Activated T-cell treated with anti-CD3 and anti-CD28 coated beads, Interleukin-2, amount 50 U/mL, for 72 hours (primary cell): ENCODE measurements at regions not wholly inside any gene's neighbourhood (a gene's known extent, or its start where the extent isn't known, plus 50 kb on each side); places are given as distances from the start of the nearest gene placed in this dataset.

Experiments used
- ATAC-seq, 2 donors: fragments of 150-1000 bp; cut with Tn5 transposase; replicated peaks in 1 of 2; 2 replicates each; pipeline ENCODE4 v1.10.0; 2021; ENCODE audit warnings: moderate library complexity in 2 of 2, mild to moderate bottlenecking in 1 of 2
- DNase-seq, 2 donors: peaks; one replicate each; pipeline ENCODE4 v3.0.0; 2021 to 2022; ENCODE audit warnings: mixed read lengths in 1 of 2
- H3K27ac Mint-ChIP-seq: one replicate; pipeline ENCODE4 v1.8.0; 2022; ENCODE audit warnings: mild to moderate bottlenecking, moderate library complexity, mixed read lengths
- H3K27me3 Mint-ChIP-seq: one replicate; pipeline ENCODE4 v1.8.0; 2022; ENCODE audit warnings: low read depth, mixed read lengths
- H3K36me3 Mint-ChIP-seq, 2 donors: one replicate each; pipeline ENCODE4 v1.8.0; 2022; ENCODE audit warnings: mixed read lengths in 2 of 2, mild to moderate bottlenecking in 1 of 2; ENCODE audit not compliant: insufficient read depth in 2 of 2
- H3K4me1 Mint-ChIP-seq: one replicate; pipeline ENCODE4 v1.8.0; 2022; ENCODE audit warnings: low read depth, mixed read lengths
- H3K4me3 Mint-ChIP-seq, 2 donors: one replicate each; pipeline ENCODE4 v1.8.0; 2022; ENCODE audit warnings: mild to moderate bottlenecking in 2 of 2, mixed read lengths in 2 of 2, moderate library complexity in 2 of 2
- H3K9me3 Mint-ChIP-seq, 2 donors: one replicate each; pipeline ENCODE4 v1.8.0; 2022; ENCODE audit warnings: mixed read lengths in 2 of 2

DNA sequence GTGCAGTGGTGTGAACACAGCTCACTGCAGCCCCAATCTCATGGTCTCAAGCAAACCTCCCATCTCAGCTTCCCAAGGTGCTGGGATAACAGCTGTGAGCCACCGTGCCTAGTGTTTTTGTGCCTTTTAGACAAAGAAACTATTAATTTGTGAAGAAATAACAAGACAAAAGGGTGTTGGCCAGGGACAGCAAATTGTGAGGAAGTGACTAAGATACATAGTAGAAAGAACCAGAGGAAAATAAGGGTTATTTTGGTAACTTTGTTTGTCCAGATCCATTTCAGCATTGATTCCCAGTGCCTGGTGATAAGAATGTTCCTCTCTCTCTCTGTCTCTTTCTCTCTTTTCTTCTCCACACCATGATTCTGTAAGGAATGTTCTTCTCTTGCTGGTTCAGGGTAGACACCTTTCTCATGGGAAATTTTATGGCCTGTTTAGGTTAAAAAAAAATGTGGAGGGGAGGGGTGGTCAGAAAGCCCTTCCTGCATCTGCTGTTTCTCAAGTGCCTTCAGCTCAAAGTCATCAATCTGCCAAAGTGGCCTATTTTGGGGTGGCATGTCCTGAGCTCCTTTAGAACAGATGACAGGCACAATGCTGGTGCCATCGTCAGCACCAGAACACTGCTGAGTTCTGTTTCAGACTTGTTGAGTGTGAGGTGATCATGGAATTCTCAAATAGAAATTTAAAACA is 184.4 kb upstream of the EEA1 start:
- ATAC-seq = no peak

DNA sequence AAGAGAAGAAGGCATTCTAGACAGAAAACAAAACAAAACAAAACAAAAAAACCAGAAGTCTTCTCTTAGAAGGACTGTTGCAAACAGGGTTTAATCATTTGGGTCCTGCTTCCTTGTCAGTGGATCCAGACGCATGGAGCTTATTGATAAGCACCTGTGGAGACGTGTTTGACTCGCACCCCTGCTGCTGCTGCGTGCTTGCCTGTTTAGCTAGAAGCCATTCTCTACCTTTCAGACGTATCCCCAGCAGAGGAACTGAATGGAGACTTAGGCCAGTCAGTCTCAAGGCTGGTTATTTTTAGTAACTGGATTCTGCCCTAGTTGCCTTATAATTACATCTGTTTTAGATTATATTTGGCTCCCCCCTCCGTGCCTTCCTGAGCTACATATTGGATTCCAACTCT is 186.1 kb upstream of the EEA1 start:
- Mint-ChIP-seq H3K9me3 (peaks cover 0 to 5% of the 10 kb centered on the region in 2 donors), H3K36me3 (peaks cover 0 to 2% of the 10 kb centered on the region in 2 donors), H3K27ac (no peak overlapping the region), H3K4me1 (peaks cover under 1% of the 10 kb centered on the region), H3K4me3 (no peak overlapping the region), H3K27me3 (no peaks in the 10 kb centered on the region)
- ATAC-seq = no peak
- no peak for DNase-seq

More for the DNA sequence above, 184.4 kb upstream of the EEA1 start:
- Mint-ChIP-seq H3K4me3 (no peak overlapping the region), H3K36me3 (peaks cover 2 to 4% of the 10 kb centered on the region in 2 donors), H3K27ac (peak overlapping the region; percentile 2), H3K9me3 (peaks cover 0 to 7% of the 10 kb centered on the region in 2 donors), H3K27me3 (no peaks in the 10 kb centered on the region), H3K4me1 (peaks cover 18% of the 10 kb centered on the region)
- no peak for DNase-seq

DNA sequence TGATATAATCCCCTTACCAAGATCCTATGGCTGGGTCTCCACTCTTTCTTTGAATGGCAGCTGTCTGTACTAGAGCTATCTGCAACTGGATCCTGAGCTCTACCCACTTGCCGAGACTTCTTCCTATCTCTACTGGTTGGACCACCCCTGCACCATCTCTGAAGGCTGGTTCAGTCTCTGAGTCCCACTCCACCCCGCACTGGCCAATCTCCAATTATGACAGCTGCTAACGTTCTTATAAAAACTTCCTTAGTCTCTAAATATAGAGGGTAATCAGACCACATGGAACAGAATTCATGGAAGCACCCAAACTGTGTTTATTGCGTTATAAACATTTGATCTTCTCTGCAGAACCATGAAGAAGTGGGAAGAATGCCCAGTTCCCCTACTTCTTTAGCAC is 186.6 kb upstream of the EEA1 start:
- DNase-seq (no peak), ATAC-seq (no peak)
- no peaks in the 10 kb centered on the region for H3K4me1 Mint-ChIP-seq
- H3K27ac Mint-ChIP-seq = no peak overlapping the region
- H3K27me3 Mint-ChIP-seq = no peaks in the 10 kb centered on the region
- H3K9me3 Mint-ChIP-seq = peaks cover 0 to 5% of the 10 kb centered on the region in 2 donors
- no peak overlapping the region for H3K4me3 Mint-ChIP-seq
- H3K36me3 Mint-ChIP-seq = peaks cover 0 to 2% of the 10 kb centered on the region in 2 donors

DNA sequence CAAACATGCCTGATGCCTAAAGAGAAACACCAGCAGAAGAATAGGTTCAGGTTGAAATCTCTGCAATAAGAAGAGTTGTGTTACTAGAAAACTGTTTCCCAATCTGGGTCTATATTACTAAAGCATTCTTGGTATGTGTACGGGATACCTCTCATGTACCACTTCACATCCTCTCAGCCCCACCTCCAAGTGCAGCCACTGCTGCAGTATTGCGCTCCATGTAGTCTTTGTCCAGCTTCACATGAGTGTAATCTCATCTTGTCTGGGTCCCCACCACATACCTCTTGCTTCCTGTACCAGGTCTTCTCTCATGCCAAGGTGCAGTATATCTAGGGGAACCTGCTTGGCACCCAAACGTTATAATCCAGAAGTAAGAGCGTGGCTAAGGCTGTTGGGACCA is 187.5 kb upstream of the EEA1 start:
- Mint-ChIP-seq H3K36me3 (peaks cover 0 to 2% of the 10 kb centered on the region in 2 donors), H3K9me3 (peaks cover 0 to 5% of the 10 kb centered on the region in 2 donors), H3K4me3 (no peak overlapping the region), H3K27ac (no peak overlapping the region), H3K27me3 (no peaks in the 10 kb centered on the region), H3K4me1 (no peaks in the 10 kb centered on the region)
- DNase-seq (no peak), ATAC-seq (no peak)

DNA sequence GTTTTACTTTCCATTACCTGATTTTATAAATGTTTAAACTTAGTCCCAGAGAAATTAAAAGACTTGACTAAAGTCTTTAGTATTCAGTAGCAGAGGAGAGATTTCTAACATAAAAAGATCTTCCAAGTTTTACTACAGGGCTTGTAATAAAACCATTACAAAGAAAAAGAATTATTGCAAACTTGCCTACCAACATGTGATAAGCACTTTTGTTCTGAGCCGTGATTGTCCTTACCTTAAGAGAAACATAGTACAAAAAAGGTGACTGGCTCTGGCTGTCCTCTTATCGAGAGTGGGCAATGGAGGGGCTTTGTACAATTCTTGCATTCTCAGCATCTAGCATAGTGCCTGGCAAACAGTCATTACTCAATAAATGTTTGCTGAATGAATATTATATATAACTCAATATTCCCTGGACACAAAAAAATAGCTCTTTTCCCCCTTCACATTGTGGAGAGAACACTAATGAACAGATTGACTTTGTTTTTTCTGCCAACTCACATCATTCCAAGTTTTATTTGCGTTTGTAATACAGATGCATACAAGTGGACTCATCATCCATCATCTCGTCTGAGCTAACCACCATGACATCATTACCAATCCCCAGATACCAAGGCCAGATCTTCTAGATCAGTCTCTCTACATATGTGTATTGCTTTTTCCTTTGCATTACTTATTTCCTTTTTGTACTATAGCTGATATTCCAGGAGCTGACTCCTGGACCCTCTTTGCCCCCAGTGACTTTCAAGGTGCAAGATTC is 192.8 kb upstream of the EEA1 start:
- Mint-ChIP-seq H3K27ac (no peak overlapping the region), H3K36me3 (no peaks in the 10 kb centered on the region), H3K4me1 (no peaks in the 10 kb centered on the region), H3K27me3 (no peaks in the 10 kb centered on the region), H3K4me3 (no peak overlapping the region), H3K9me3 (peaks cover 0 to 1% of the 10 kb centered on the region in 2 donors)
- DNase-seq (no peak), ATAC-seq (no peak)

DNA sequence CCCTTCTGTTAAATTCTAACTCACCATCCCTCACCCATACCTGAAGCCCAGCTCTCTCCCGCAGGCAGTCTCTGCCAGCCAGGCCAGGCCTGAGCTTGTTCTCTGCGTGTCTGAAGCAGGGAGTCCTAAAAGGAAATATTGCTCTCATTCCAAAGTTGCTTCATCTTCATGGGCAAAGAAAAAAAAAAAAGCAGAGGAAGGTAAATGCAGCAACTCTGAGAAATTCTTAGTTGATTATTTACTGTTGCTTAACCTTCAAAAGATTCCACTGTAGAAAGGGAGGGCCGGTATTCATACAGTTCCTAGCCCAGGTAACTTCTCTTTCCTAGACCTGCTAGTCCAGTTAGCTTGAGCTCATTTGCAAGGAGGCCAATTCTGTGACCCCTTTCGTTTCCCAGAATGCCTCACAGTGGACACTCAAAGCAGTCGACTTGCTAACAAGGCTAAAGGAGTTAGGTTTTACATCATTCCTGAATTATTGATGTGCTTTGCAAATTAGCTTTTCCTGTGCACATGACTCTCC is 193.5 kb upstream of the EEA1 start:
- no peak for ATAC-seq
- no peak overlapping the region for H3K4me3 Mint-ChIP-seq

DNA sequence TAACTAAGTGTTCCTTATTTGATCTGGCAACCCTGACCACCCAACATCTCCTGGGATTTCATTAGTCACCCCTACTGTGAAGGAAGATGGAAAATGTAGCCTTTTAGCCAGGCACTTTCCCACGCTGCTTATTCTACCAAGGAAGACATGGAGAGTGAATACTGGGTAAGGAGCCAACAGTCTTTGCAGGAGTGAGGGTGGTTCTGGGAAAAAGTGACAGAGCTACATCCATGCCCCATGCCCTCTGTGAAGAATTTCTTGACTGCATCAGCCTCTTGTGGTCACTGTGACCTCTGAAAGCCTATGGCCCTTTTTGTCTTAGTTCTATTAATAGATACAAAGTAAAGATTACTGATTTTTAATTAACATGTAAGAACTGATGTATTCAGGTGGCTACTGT is 196.0 kb upstream of the EEA1 start:
- ATAC-seq (no peak), DNase-seq (no peak)

More for the DNA sequence above, 193.5 kb upstream of the EEA1 start:
- no peak for DNase-seq
- Mint-ChIP-seq H3K36me3 (no peaks in the 10 kb centered on the region), H3K27ac (no peak overlapping the region), H3K27me3 (no peaks in the 10 kb centered on the region), H3K9me3 (peaks cover 0 to 1% of the 10 kb centered on the region in 2 donors), H3K4me1 (no peaks in the 10 kb centered on the region)

DNA sequence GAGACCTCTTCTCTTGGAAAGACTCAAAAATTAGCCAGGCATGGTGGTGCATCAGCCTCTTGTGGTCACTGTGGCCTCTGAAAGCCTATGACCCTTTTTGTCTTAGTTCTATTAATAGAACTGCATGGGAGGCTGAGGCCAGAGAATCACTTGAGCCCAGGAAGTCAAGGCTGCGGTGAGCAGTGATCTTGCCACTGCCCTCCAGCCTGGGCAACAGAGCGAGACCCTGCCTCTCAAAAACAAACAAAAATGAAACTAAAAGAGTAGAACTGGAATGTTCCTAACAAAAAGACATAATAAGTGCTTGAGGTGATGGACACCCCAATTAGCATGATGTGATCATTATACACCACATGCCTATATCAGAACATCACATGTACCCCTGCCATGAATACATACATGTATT is 197.0 kb upstream of the EEA1 start:
- no peaks in the 10 kb centered on the region for H3K36me3 Mint-ChIP-seq
- no peak overlapping the region for H3K27ac Mint-ChIP-seq
- ATAC-seq = no peak
- H3K4me1 Mint-ChIP-seq = no peaks in the 10 kb centered on the region
- H3K9me3 Mint-ChIP-seq = peaks cover 0 to 1% of the 10 kb centered on the region in 2 donors
- no peak overlapping the region for H3K4me3 Mint-ChIP-seq
- DNase-seq = no peak
- H3K27me3 Mint-ChIP-seq = no peaks in the 10 kb centered on the region

More for the DNA sequence above, 196.0 kb upstream of the EEA1 start:
- no peak overlapping the region for H3K27ac Mint-ChIP-seq
- peaks cover 0 to 1% of the 10 kb centered on the region in 2 donors for H3K9me3 Mint-ChIP-seq
- no peaks in the 10 kb centered on the region for H3K36me3 Mint-ChIP-seq
- H3K4me3 Mint-ChIP-seq = no peak overlapping the region
- no peaks in the 10 kb centered on the region for H3K27me3 Mint-ChIP-seq
- H3K4me1 Mint-ChIP-seq = no peaks in the 10 kb centered on the region

DNA sequence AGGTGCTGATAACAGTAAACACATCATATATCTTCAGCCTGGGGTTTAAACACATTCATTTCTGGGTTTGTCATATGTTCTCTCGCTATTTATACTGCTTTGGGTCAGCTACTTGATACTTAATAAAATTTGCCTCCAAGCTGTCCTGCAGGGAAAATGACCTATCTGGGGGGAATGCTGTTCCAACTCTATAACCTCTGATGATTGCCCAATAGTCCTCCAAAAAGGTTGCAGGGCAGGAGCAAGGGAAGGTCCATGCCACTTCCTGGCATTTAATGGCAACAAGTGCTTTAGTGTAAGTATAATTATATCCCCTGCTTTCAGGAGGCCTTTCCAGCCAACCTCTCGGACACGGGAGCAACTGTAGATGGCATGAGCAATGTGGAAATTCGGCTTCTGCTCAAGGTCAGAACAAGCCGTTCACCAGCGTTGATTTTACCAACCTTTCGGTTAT is 198.0 kb upstream of the EEA1 start:
- no peak for ATAC-seq

DNA sequence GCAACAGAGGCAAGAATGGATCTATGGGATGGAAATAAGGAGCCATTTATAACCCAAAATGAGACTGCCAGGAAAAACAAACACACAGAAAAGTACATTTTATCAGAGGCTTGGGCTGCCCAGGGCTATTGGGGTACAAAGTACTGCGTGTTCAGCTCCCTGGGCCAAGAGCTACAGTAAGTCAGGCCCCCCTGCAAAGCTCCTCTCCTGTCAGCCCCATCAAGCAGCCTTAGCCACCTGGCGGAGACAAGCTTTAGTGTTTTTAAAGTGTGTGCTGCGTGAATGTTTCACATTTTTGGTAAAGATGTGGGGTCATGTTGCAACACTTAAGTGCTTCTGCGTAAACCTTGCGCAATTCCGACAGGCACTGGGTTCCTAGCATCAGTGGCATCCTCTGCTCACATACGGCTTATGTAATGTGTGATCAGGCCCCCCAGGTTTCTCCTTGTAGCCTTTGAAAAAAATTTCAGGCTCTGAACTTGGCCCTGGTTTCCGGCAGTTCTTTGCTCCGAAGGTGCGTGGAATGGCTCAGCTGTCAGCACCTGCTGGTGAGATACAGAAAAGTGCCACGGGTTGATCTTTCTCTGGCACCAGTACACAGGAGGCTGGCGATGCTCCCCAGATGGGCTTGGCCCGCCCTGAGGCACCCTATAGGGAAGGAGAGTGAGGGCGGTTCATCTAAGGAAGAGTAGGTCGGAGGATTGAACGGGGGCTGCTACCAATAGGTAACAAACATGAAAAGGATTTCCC is 198.7 kb upstream of the EEA1 start:
- ATAC-seq = no peak

More for the DNA sequence above, 198.0 kb upstream of the EEA1 start:
- no peak overlapping the region for H3K4me3 Mint-ChIP-seq
- peaks cover 0 to 1% of the 10 kb centered on the region in 2 donors for H3K9me3 Mint-ChIP-seq
- no peaks in the 10 kb centered on the region for H3K36me3 Mint-ChIP-seq
- no peaks in the 10 kb centered on the region for H3K4me1 Mint-ChIP-seq
- H3K27ac Mint-ChIP-seq = no peak overlapping the region
- no peaks in the 10 kb centered on the region for H3K27me3 Mint-ChIP-seq
- DNase-seq = no peak

DNA sequence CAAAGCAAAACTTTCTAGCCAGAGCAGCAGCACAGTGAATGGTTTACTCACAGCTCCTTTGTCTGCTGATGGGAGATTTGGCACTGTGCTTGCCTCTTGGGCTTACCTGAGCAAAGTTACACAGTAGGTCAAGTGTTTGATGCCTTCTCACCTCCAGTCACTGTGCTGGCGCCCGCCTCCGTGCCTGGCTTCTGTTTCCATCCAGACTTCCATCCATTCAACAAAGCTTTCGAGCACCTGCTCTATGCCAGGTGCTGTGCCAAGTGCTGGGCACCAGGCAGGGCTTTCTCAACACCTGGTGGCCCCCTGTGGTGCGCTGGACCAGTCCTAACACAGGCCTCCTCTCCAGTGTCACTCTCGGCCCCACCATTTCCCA is 199.2 kb upstream of the EEA1 start:
- peaks cover 0 to 1% of the 10 kb centered on the region in 2 donors for H3K9me3 Mint-ChIP-seq
- ATAC-seq = no peak

More for the DNA sequence above, 198.7 kb upstream of the EEA1 start:
- Mint-ChIP-seq H3K9me3 (peaks cover 0 to 1% of the 10 kb centered on the region in 2 donors), H3K4me1 (no peaks in the 10 kb centered on the region), H3K27me3 (no peaks in the 10 kb centered on the region), H3K4me3 (no peak overlapping the region), H3K27ac (no peak overlapping the region), H3K36me3 (no peaks in the 10 kb centered on the region)
- no peak for DNase-seq

DNA sequence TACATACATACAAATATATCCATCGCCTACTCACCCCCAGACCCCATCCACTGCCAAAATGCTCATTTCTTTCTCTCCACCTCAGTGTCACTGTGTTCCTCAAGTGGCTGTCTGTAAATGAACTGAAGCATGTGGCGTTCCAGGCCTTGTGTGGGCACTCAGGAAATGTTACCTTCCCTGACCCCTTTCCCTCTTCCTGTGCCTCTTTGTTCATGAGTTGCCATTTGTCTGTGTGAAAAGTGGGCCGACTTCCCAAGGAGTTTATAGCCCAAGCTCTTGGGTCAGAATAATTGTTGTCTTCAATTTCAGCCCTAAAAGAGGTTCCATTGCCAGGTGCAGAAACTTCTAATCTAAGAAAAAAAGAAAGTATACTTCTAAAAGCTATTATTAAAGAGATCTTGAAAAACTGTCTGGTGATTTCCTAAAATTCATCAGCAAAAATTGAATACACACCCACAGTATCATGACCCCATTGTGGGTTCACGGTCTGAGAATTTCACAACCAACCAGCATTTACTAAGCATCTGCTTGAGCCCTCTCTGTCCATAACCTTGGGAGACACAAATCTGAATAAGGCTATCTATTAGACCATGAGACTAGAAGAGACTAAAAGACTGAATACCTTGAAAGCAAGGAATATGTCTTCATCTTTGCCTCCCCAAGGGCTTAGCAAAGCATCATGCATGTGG is 201.4 kb upstream of the EEA1 start:
- Mint-ChIP-seq H3K27me3 (no peaks in the 10 kb centered on the region), H3K36me3 (no peaks in the 10 kb centered on the region), H3K27ac (no peak overlapping the region), H3K4me1 (peaks cover 12% of the 10 kb centered on the region), H3K4me3 (no peak overlapping the region), H3K9me3 (peaks cover 0 to 1% of the 10 kb centered on the region in 2 donors)
- no peak for ATAC-seq
- no peak for DNase-seq

More for the DNA sequence above, 199.2 kb upstream of the EEA1 start:
- Mint-ChIP-seq H3K36me3 (no peaks in the 10 kb centered on the region), H3K4me3 (no peak overlapping the region), H3K27me3 (no peaks in the 10 kb centered on the region), H3K4me1 (no peaks in the 10 kb centered on the region), H3K27ac (no peak overlapping the region)
- no peak for DNase-seq
